Activated CD8-positive, alpha-beta T cell treated with anti-CD3 and anti-CD28 coated beads for 36 hours (primary cell): ENCODE measurements at regions not wholly inside any gene's neighbourhood (a gene's known extent, or its start where the extent isn't known, plus 50 kb on each side); places are given as distances from the start of the nearest gene placed in this dataset.

ENCODE experiments used
- ATAC-seq: fragments of 200-7000 bp; cut with Tn5 transposase; one replicate; pipeline ENCODE4 v1.10.0; 2021; ENCODE audit warnings: mild to moderate bottlenecking, moderate library complexity
- CTCF ChIA-PET: fragments of 350-600 bp; sonication (Branson Sonifier 250); formaldehyde crosslinking; loops from one replicate; lab custom pipeline; 2021; ENCODE audit warnings: antibody characterized with exemption; lab: Charles Lee
- POLR2A ChIA-PET: fragments of 350-600 bp; sonication (Branson Sonifier 250); formaldehyde crosslinking; loops from one replicate; lab custom pipeline; 2021; ENCODE audit warnings: antibody characterized with exemption; lab: Charles Lee
- DNase-seq: peaks from one replicate; pipeline ENCODE4 v3.0.0-alpha.2; 2020
- H3K27ac Mint-ChIP-seq: one replicate; pipeline ENCODE4 v1.8.0; 2021; ENCODE audit warnings: mild to moderate bottlenecking, mixed read lengths
- H3K27me3 Mint-ChIP-seq: one replicate; pipeline ENCODE4 v1.8.0; 2021; ENCODE audit warnings: mixed read lengths
- H3K36me3 Mint-ChIP-seq: one replicate; pipeline ENCODE4 v1.8.0; 2021; ENCODE audit warnings: low read depth, mixed read lengths
- H3K4me1 Mint-ChIP-seq: one replicate; pipeline ENCODE4 v1.8.0; 2021; ENCODE audit warnings: low read depth, mixed read lengths
- H3K4me3 Mint-ChIP-seq: one replicate; pipeline ENCODE4 v1.8.0; 2021; ENCODE audit warnings: mild to moderate bottlenecking, moderate library complexity, mixed read lengths
- H3K9me3 Mint-ChIP-seq: one replicate; pipeline ENCODE4 v1.8.0; 2021; ENCODE audit warnings: mixed read lengths
- intact Hi-C: fragments of 100-400 bp; cut with micrococcal nuclease; formaldehyde crosslinking; loops from one replicate; pipeline ENCODE4 v1.10.0; 2022
- TF ChIP-seq, protein P1 (sequence below): fragments of 200-600 bp; IDR thresholded peaks from one replicate; pipeline ENCODE4 v1.8.0; 2022; ENCODE audit warnings: antibody characterized with exemption, mild to moderate bottlenecking

DNA sequence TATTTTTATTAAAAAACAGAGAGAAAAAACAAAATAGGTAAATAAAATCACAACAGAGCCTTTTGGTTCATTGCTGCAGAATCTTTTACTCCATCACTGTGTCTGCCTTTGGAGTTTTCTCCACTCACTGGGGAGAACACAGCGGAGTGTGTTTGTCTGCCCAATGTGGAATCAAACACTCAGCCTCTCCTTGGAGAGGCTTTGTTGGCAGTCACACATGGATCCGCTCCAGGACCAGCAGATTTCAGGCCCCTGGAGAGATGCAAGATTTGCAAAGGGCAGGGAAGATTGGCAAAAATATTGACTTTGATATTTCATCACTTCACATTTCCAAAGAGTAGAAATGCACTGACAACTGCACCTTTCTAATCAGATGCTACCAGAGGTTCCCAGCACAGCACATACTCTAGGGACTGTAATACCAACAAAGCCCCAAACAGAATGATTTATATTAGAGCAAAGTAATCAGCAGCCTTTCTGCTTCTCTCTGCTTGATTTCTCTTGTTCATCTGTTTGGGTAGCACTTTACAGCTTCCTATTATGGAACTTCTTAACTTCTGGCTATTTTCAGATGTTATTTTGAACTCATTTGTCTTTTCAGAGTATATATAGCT lies 1898.8 kb upstream of the PIK3C3 start:
- POLR2A ChIA-PET = no interaction called here
- intact Hi-C loops = no loop called here

DNA sequence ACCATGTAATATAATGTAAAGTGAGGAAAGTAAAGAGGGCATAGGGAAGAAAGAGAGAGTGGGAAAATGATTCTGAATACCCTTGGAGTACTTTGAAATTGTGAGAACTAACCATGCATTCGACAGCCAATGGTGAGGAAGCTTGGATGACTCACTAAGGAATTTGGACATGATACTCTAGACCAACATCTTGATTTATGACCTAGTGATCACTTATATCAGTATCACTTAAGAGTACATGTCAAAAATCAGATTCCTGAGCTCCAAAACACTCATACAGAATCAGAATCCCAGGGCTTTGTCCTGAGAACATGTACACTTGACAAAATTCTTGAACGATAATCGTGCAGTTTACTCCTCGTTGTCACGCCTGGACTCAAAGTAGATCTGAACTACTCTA lies 1899.8 kb upstream of the PIK3C3 start:
- ChIA-PET POLR2A (no interaction called here), CTCF (no interaction called here)
- H3K4me1 Mint-ChIP-seq = no peaks in the 10 kb centered on the region
- no peaks in the 10 kb centered on the region for H3K36me3 Mint-ChIP-seq
- TF ChIP-seq, protein P1, sequence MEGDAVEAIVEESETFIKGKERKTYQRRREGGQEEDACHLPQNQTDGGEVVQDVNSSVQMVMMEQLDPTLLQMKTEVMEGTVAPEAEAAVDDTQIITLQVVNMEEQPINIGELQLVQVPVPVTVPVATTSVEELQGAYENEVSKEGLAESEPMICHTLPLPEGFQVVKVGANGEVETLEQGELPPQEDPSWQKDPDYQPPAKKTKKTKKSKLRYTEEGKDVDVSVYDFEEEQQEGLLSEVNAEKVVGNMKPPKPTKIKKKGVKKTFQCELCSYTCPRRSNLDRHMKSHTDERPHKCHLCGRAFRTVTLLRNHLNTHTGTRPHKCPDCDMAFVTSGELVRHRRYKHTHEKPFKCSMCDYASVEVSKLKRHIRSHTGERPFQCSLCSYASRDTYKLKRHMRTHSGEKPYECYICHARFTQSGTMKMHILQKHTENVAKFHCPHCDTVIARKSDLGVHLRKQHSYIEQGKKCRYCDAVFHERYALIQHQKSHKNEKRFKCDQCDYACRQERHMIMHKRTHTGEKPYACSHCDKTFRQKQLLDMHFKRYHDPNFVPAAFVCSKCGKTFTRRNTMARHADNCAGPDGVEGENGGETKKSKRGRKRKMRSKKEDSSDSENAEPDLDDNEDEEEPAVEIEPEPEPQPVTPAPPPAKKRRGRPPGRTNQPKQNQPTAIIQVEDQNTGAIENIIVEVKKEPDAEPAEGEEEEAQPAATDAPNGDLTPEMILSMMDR = no peak
- H3K27ac Mint-ChIP-seq = no peak overlapping the region
- ATAC-seq (no peak), DNase-seq (no peak)
- no peaks in the 10 kb centered on the region for H3K27me3 Mint-ChIP-seq
- H3K9me3 Mint-ChIP-seq = no peaks in the 10 kb centered on the region
- no peak overlapping the region for H3K4me3 Mint-ChIP-seq
- intact Hi-C loops = no loop called here

More for the DNA sequence above, 1898.8 kb upstream of the PIK3C3 start:
- CTCF ChIA-PET = no interaction called here
- ATAC-seq = no peak
- Mint-ChIP-seq H3K9me3 (peaks cover under 1% of the 10 kb centered on the region), H3K4me3 (no peak overlapping the region), H3K36me3 (no peaks in the 10 kb centered on the region), H3K27me3 (no peaks in the 10 kb centered on the region), H3K27ac (no peak overlapping the region), H3K4me1 (no peaks in the 10 kb centered on the region)
- no peak for DNase-seq
- TF ChIP-seq, protein P1 = no peak

DNA sequence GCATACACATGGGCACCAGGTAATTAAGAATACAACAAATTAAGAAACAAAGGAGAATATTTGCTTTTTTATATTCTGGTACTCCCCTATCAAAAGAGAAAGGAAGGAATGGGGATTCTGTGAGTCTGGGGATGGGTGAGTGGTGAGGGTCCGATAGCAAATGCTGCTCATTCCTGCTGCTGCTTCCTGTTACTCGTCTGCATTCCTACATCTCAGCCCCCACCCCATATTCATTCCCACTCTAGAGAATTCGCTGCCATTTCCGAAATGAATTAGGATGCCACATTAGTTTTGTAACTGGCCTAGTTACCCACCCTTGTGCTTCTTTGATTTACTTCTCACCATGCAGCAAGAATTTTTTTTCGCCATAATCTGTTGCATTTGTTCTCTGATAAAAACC lies 1905.3 kb upstream of the PIK3C3 start:
- CTCF ChIA-PET = no interaction called here
- H3K36me3 Mint-ChIP-seq = no peaks in the 10 kb centered on the region

DNA sequence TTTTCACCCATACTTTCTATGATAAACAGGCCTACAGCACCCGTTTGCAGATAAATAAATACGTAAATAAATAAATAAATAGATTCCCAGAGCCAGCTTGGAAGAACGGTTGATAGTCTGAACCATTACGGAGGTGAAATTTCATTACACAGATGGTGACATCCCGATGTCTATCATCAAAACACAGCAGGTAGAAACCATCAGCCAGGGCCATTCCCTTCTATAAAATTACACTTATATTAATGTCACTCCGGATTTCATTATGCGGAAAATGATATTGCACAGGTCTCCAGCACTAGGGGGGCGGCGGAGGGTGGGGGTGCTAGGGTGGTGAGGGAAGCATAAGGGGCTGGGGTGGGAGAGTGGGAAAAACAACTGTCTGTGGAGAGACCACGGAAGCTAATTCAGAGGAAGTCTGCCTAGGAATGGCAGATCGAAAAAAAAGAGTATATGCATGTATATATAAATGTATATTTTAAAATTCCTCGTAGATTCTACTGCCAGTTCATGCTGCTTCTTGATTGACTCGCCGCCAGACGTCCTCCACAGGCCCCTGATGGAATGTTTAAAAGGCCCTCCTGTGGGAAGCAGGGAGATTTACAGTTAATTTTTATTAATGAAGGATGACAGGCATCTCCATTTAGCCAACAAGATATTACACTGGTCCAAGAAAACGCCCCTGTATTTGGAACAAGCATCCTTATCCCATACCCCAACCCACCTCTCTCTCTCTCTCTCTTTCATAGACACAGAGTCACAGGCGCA lies 1906.0 kb upstream of the PIK3C3 start:
- ATAC-seq (no peak), DNase-seq (no peak)
- TF ChIP-seq, protein P1 = no peak
- Mint-ChIP-seq H3K9me3 (peaks cover 2% of the 10 kb centered on the region), H3K36me3 (no peaks in the 10 kb centered on the region), H3K27ac (no peak overlapping the region), H3K4me3 (no peak overlapping the region), H3K4me1 (no peaks in the 10 kb centered on the region), H3K27me3 (no peaks in the 10 kb centered on the region)
- POLR2A ChIA-PET = no interaction called here
- intact Hi-C loops = no loop called here
- CTCF ChIA-PET = no interaction called here

More for the DNA sequence above, 1905.3 kb upstream of the PIK3C3 start:
- intact Hi-C loops = no loop called here
- Mint-ChIP-seq H3K4me3 (no peak overlapping the region), H3K27me3 (no peaks in the 10 kb centered on the region), H3K27ac (no peak overlapping the region), H3K4me1 (no peaks in the 10 kb centered on the region), H3K9me3 (peaks cover 2% of the 10 kb centered on the region)
- TF ChIP-seq, protein P1 = no peak
- POLR2A ChIA-PET = no interaction called here
- DNase-seq (no peak), ATAC-seq (no peak)

DNA sequence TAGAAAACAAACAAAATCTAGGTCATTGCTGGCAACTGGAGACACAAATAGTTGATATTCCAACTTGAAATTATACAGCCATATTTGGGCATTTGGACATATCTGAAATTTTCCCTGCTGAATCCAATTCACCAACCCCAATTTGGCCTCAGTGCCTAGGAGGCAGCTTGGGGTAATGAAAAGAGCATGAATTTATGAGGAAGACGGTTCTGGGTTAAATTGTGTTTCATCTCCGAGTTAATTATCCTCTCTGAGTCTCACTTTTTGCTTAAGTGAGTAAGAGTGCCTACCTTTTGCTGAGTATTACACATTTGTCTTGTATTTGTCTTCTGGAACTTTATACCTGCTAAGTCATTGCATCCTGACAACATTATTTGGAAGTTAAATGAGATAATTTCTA lies 1906.8 kb upstream of the PIK3C3 start:
- DNase-seq (no peak), ATAC-seq (no peak)
- Mint-ChIP-seq H3K27me3 (no peaks in the 10 kb centered on the region), H3K36me3 (no peaks in the 10 kb centered on the region), H3K27ac (no peak overlapping the region), H3K9me3 (peaks cover 6% of the 10 kb centered on the region), H3K4me1 (no peaks in the 10 kb centered on the region), H3K4me3 (no peak overlapping the region)
- intact Hi-C loops = no loop called here
- TF ChIP-seq, protein P1 = no peak
- ChIA-PET CTCF (no interaction called here), POLR2A (no interaction called here)
